Activated CD4-positive, alpha-beta T cell treated with anti-CD3 and anti-CD28 coated beads for 36 hours (primary cell): ENCODE measurements at regions not wholly inside any gene's neighbourhood (a gene's known extent, or its start where the extent isn't known, plus 50 kb on each side); places are given as distances from the start of the nearest gene placed in this dataset.

ENCODE experiments used
- ATAC-seq: fragments of 200-7000 bp; cut with Tn5 transposase; one replicate; pipeline ENCODE4 v1.10.0; 2021; ENCODE audit warnings: mild to moderate bottlenecking, moderate library complexity
- CTCF ChIA-PET: fragments of 350-600 bp; sonication (Branson Sonifier 250); formaldehyde crosslinking; loops from one replicate; lab custom pipeline; 2021; ENCODE audit warnings: antibody characterized with exemption; lab: Charles Lee
- POLR2A ChIA-PET: fragments of 350-600 bp; sonication (Branson Sonifier 250); formaldehyde crosslinking; loops from one replicate; lab custom pipeline; 2021; ENCODE audit warnings: antibody characterized with exemption, inconsistent platforms; lab: Charles Lee
- DNase-seq: peaks from one replicate; pipeline ENCODE4 v3.0.0-alpha.2; 2020
- H3K27ac Mint-ChIP-seq: one replicate; pipeline ENCODE4 v1.8.0; 2021; ENCODE audit warnings: mixed read lengths
- H3K27me3 Mint-ChIP-seq: one replicate; pipeline ENCODE4 v1.8.0; 2021; ENCODE audit warnings: mixed read lengths
- H3K36me3 Mint-ChIP-seq: one replicate; pipeline ENCODE4 v1.8.0; 2021; ENCODE audit warnings: low read depth, mixed read lengths
- H3K4me1 Mint-ChIP-seq: one replicate; pipeline ENCODE4 v1.8.0; 2021; ENCODE audit warnings: mixed read lengths
- H3K4me3 Mint-ChIP-seq: one replicate; pipeline ENCODE4 v1.8.0; 2021; ENCODE audit warnings: mild to moderate bottlenecking, moderate library complexity, mixed read lengths
- H3K9me3 Mint-ChIP-seq: one replicate; pipeline ENCODE4 v1.8.0; 2021; ENCODE audit warnings: low read depth, mixed read lengths
- intact Hi-C, 2 experiments: fragments of 100-400 bp; cut with DNase I in 1 of 2; cut with micrococcal nuclease in 1 of 2; formaldehyde crosslinking; loops; one replicate each; pipeline versions ENCODE4 v1.14.2 to v1.15.1; 2022 to 2024; cut with DNase I, micrococcal nuclease

DNA sequence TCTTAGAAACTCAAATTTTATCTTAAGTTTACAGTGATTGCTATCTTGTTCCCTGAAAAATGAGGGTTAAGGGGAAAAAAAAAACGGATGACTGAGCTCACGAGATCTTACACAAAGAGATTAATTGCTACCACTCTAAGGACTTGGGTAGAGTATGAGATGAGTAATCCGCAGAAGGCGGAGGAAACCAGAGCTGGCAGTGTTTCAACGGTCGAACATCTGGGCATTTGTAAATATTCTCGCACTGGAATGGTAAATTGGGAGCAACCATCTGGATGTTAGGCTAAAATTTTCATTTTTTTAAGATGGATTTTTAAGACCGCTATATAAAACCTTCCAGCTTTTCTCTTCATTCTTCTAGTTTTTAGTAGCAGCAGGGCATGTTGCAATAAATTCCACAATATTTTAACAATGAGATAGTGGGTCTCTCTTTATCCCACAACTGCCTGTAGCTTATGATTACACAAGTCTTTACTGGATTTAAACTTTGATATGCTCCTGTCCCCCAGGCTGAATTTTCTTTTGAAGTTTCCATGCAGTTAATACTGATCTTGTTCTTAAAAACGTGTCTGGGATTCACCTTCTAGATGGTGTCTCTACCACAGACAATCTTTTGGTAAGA is 1324.1 kb downstream of the AACS start:
- H3K27ac Mint-ChIP-seq = no peak overlapping the region
- no peak for ATAC-seq

GRCh38 chr12:126389961-126390360 is 1324.7 kb downstream of the AACS start:
- H3K4me3 Mint-ChIP-seq = no peak overlapping the region
- ATAC-seq (no peak), DNase-seq (no peak)
- intact Hi-C loops = no loop called here
- ChIA-PET CTCF (no interaction called here), POLR2A (no interaction called here)
- no peaks in the 10 kb centered on the region for H3K36me3 Mint-ChIP-seq
- peaks cover 3% of the 10 kb centered on the region for H3K9me3 Mint-ChIP-seq
- H3K4me1 Mint-ChIP-seq = peaks cover 15% of the 10 kb centered on the region
- no peaks in the 10 kb centered on the region for H3K27me3 Mint-ChIP-seq
- no peak overlapping the region for H3K27ac Mint-ChIP-seq

More for the DNA sequence above, 1324.1 kb downstream of the AACS start:
- Mint-ChIP-seq H3K9me3 (peaks cover 3% of the 10 kb centered on the region), H3K36me3 (no peaks in the 10 kb centered on the region), H3K4me3 (no peak overlapping the region), H3K4me1 (peaks cover 17% of the 10 kb centered on the region), H3K27me3 (no peaks in the 10 kb centered on the region)
- no peak for DNase-seq
- ChIA-PET POLR2A (no interaction called here), CTCF (no interaction called here)
- intact Hi-C loops = no loop called here

DNA sequence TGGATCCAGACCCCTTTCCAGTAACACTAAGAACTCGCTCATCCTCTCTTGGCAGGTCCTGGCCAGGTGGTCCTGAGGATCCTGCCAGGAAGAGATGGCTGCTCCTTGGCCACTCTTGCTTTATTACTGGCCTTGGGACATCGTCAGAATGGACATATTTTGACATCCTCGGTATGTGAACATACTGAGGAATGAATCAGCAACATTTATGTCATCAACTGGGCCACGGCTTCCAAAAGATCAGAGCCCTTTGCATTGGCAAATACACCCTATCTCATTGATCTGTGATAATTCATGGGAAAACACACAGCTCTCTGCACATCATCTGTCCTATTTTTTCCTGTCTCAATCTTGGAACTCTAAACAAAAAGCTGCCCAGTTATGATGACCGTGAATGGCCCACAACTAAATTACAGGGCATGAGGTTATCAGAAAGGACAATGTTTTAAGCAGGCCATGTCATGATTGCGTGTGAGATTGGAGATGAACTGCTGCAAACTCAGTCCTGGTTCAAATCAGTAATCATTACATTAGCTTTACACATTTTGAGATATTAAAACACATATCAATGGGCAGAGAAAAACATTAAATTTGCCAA is 1325.8 kb downstream of the AACS start:
- Mint-ChIP-seq H3K4me3 (no peak overlapping the region), H3K9me3 (peaks cover 3% of the 10 kb centered on the region), H3K27me3 (no peaks in the 10 kb centered on the region), H3K36me3 (no peaks in the 10 kb centered on the region), H3K4me1 (peaks cover 8% of the 10 kb centered on the region), H3K27ac (no peak overlapping the region)
- ATAC-seq (no peak), DNase-seq (no peak)
- intact Hi-C loops = no loop called here
- ChIA-PET CTCF (interaction anchor here (0.6 kb wide), 1 partner anchor 296 kb away, joined by 4 read pairs; no protein-coding TSS in a partner anchor), POLR2A (no interaction called here)

GRCh38 chr12:126396536-126396935 is 1331.3 kb downstream of the AACS start:
- ATAC-seq (no peak), DNase-seq (no peak)
- Mint-ChIP-seq H3K9me3 (no peaks in the 10 kb centered on the region), H3K36me3 (no peaks in the 10 kb centered on the region), H3K27ac (no peak overlapping the region), H3K4me1 (peaks cover 13% of the 10 kb centered on the region), H3K27me3 (no peaks in the 10 kb centered on the region), H3K4me3 (no peak overlapping the region)
- CTCF ChIA-PET = no interaction called here
- POLR2A ChIA-PET = no interaction called here
- intact Hi-C loops = no loop called here

- Mint-ChIP-seq H3K9me3 (no peaks in the 10 kb centered on the region), H3K27me3 (no peaks in the 10 kb centered on the region), H3K4me3 (no peak overlapping the region), H3K4me1 (peaks cover 13% of the 10 kb centered on the region), H3K36me3 (no peaks in the 10 kb centered on the region), H3K27ac (no peak overlapping the region)
- peak; percentile 85 for ATAC-seq
- intact Hi-C loops = no loop called here
- no peak for DNase-seq
- ChIA-PET CTCF (no interaction called here), POLR2A (no interaction called here)
Measured at GRCh38 chr12:126397071-126397581, 1331.9 kb downstream of the AACS start.

DNA sequence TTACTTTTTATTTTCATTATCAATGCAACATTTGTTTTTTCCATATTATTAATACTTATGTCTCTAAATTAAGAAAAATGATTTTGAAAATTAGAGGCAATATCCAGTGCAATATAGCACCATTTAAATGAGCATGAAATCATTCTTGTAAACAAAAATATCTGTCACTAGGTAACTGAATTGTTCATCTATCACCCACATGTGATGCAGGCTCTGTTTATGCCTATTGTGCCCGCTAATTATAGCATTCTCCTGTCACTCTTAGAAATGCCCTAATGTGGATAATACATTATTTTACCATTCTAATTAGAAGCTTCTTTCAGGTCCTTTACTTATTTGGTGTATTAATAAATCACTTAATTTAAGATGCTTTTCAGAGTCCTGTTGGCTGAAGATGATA is 1332.4 kb downstream of the AACS start:
- DNase-seq (no peak), ATAC-seq (no peak)
- POLR2A ChIA-PET = no interaction called here
- H3K36me3 Mint-ChIP-seq = no peaks in the 10 kb centered on the region
- H3K9me3 Mint-ChIP-seq = no peaks in the 10 kb centered on the region
- intact Hi-C loops = no loop called here
- H3K27me3 Mint-ChIP-seq = no peaks in the 10 kb centered on the region
- CTCF ChIA-PET = no interaction called here
- no peak overlapping the region for H3K4me3 Mint-ChIP-seq
- H3K4me1 Mint-ChIP-seq = peaks cover 13% of the 10 kb centered on the region
- H3K27ac Mint-ChIP-seq = no peak overlapping the region

DNA sequence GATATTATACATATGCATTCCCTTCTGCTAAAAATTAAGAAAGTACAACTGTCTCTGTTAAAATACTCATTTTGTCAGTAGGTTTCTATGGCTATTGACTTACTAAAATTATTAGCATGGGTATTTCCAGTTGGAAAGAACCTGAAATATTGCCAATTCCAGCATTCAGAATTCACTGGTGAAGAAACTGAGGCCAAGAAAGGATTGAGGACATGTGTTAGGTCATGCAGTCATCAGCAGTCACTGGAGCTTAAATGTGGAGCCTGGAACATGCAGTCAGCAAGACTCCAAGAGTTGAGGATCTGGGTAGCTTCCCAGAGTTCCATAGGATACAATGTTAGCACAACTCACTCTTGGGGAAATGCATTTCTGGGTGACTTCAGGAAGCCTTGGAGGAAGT is 1335.6 kb downstream of the AACS start:
- no peak for ATAC-seq
- no peak overlapping the region for H3K27ac Mint-ChIP-seq
- ChIA-PET POLR2A (no interaction called here), CTCF (no interaction called here)
- no peaks in the 10 kb centered on the region for H3K27me3 Mint-ChIP-seq
- intact Hi-C loops = no loop called here
- H3K9me3 Mint-ChIP-seq = no peaks in the 10 kb centered on the region
- H3K4me1 Mint-ChIP-seq = peaks cover 5% of the 10 kb centered on the region
- H3K36me3 Mint-ChIP-seq = no peaks in the 10 kb centered on the region
- DNase-seq = no peak
- H3K4me3 Mint-ChIP-seq = no peak overlapping the region

DNA sequence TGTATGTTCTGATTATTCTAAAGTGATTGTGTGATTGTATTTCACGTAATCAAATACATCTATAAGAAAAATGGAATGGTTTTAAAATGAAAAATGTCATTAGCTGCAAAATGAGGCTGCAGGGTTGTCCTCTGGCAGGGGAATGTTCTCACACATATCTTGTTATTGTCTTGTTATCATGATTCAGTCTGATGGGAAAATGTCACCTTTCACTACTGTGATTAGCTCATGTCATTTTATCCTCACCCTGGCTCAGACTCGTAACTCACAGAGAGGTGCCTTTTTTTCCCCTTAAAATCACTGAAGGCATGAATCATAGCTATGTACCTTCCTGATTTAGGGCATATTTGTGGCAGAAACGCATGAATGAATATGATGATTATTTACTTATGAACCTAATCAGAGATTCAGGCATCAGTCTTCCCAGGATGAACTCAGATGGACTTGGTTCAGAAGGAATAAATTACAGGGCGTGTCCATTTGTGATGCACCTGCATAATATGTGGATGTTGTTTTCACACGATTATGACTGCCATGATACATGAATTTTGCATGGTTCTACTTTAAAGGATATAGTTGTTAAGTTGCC is 1339.2 kb downstream of the AACS start:
- CTCF ChIA-PET = no interaction called here
- Mint-ChIP-seq H3K27me3 (no peaks in the 10 kb centered on the region), H3K36me3 (no peaks in the 10 kb centered on the region), H3K27ac (no peak overlapping the region), H3K4me3 (no peak overlapping the region), H3K9me3 (no peaks in the 10 kb centered on the region), H3K4me1 (peaks cover 5% of the 10 kb centered on the region)
- intact Hi-C loops = no loop called here
- DNase-seq (no peak), ATAC-seq (no peak)
- POLR2A ChIA-PET = no interaction called here

DNA sequence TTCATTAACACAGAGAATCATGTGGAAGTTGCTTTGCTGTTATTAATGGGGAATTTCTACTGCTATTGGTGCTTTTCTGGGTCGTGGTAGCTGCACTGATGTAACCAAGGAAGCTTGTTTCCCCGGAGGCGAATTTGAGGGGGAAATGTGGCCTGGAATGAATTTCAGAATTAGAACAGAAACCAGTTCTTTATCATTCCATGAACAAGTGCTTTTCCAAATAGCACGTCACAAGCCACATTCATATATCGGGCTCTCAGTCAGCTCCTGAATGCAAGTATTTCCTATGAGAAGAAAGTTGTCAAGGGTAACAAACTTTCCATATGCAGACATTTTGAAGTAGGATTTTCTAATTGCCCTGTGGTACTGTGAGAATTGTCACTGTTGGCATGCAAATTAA is 1353.2 kb downstream of the AACS start:
- ATAC-seq = no peak
- CTCF ChIA-PET = no interaction called here
- intact Hi-C loops = no loop called here

DNA sequence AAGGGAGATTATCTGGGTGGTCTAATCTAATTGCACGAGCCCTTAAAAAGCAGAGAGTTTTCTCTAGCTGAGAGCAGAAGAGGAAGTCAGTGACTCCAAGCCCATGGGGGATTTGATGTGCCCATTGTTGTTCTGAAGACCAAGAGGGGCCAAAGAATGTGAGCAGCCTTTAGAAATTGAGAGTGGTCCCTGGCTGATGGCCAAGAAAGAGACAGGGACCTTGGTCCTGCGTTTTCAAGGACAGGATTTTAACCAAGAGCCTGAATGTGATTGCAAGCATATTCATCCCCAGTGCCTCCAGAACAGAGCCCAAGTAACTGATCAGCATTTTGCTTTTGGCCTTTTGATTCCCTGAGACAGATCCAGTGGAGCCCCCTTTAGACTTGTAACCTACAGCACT is 1353.9 kb downstream of the AACS start:
- CTCF ChIA-PET = no interaction called here
- Mint-ChIP-seq H3K9me3 (no peaks in the 10 kb centered on the region), H3K4me3 (no peak overlapping the region), H3K4me1 (no peaks in the 10 kb centered on the region), H3K27me3 (no peaks in the 10 kb centered on the region), H3K27ac (no peak overlapping the region), H3K36me3 (no peaks in the 10 kb centered on the region)
- POLR2A ChIA-PET = no interaction called here
- ATAC-seq (no peak), DNase-seq (no peak)
- intact Hi-C loops = no loop called here

More for the DNA sequence above, 1353.2 kb downstream of the AACS start:
- no peak for DNase-seq
- no peaks in the 10 kb centered on the region for H3K27me3 Mint-ChIP-seq
- H3K27ac Mint-ChIP-seq = no peak overlapping the region
- no peaks in the 10 kb centered on the region for H3K4me1 Mint-ChIP-seq
- H3K36me3 Mint-ChIP-seq = no peaks in the 10 kb centered on the region
- H3K4me3 Mint-ChIP-seq = no peak overlapping the region
- no peaks in the 10 kb centered on the region for H3K9me3 Mint-ChIP-seq
- POLR2A ChIA-PET = no interaction called here

DNA sequence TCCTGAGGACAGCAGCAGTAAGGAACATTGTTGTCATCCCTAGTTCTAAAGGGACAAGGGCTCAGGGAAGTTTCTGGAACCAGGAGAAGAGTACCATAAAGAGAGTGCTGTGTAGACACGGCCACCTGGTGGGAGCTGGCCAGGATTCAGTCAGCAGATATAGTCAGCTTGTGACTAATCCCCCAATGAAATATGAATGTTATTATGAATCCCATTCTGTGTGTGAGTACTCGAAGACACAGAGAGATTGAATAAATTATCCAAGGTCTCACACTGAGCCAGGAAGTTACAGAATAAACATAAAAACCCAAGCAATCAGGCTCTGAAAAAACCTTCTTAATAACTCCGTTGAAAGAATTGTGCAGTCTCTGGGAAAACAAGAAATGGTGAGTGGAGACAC is 1359.5 kb downstream of the AACS start:
- Mint-ChIP-seq H3K27me3 (no peaks in the 10 kb centered on the region), H3K4me1 (no peaks in the 10 kb centered on the region), H3K27ac (no peak overlapping the region), H3K4me3 (no peak overlapping the region), H3K9me3 (peaks cover 3% of the 10 kb centered on the region), H3K36me3 (no peaks in the 10 kb centered on the region)
- POLR2A ChIA-PET = no interaction called here
- CTCF ChIA-PET = no interaction called here
- intact Hi-C loops = no loop called here
- DNase-seq = no peak
- ATAC-seq = no peak

- Mint-ChIP-seq H3K9me3 (peaks cover 3% of the 10 kb centered on the region), H3K4me1 (no peaks in the 10 kb centered on the region), H3K36me3 (no peaks in the 10 kb centered on the region), H3K4me3 (no peak overlapping the region), H3K27me3 (no peaks in the 10 kb centered on the region), H3K27ac (no peak overlapping the region)
- POLR2A ChIA-PET = no interaction called here
- ATAC-seq (no peak), DNase-seq (no peak)
- intact Hi-C loops = no loop called here
- CTCF ChIA-PET = no interaction called here
Measured at GRCh38 chr12:126425264-126425663, 1360.0 kb downstream of the AACS start.
